ENCODE measurements at regions not wholly inside any gene's neighbourhood (a gene's known extent, or its start where the extent isn't known, plus 50 kb on each side); places are given as distances from the start of the nearest gene placed in this dataset.

- Histone ChIP-seq H3K56ac (replicated peaks; ENCODE audit: insufficient read length, low read depth, low read length) (no peak overlapping the region), H2BK20ac (ENCODE audit: low read length) (no peak overlapping the region), H2BK12ac (ENCODE audit: low read depth, low read length) (no peak overlapping the region), H2BK120ac (replicated peaks; ENCODE audit: low read depth, low read length) (no peak overlapping the region), H3K18ac (ENCODE audit: extremely low read depth, low read length) (no peak overlapping the region), H3K79me1 (ENCODE audit: low read depth, low read length) (no peaks in the 10 kb centered on the region), H3K36me3 (ENCODE audit: control insufficient read depth in 2 of 4, insufficient read depth in 4 of 4, low read length in 3 of 4) (no peaks in the 10 kb centered on the region), H3K9me3 (ENCODE audit: insufficient read depth in 2 of 2, low read depth in 1 of 2, low read length in 1 of 2) (no peaks in the 10 kb centered on the region), H4K8ac (ENCODE audit: extremely low read depth, insufficient read depth, low read length) (no peak overlapping the region), H3K4ac (replicated peaks; ENCODE audit: insufficient read length, low read depth, low read length) (no peak overlapping the region), H2BK15ac (ENCODE audit: low read length) (no peak overlapping the region), H3K23me2 (ENCODE audit: low read depth, low read length) (no peaks in the 10 kb centered on the region), H3K14ac (ENCODE audit: insufficient read length) (no peak overlapping the region), H4K5ac (ENCODE audit: insufficient read length, low read depth, low read length) (no peak overlapping the region), H4K91ac (replicated peaks; ENCODE audit: insufficient read length, low read length) (no peak overlapping the region), H2BK5ac (ENCODE audit: low read depth, low read length) (no peak overlapping the region), H3K9ac (replicated peaks in 1 of 4; ENCODE audit: extremely low read depth in 1 of 4, low read depth in 3 of 4, low read length in 3 of 4) (no peak overlapping the region), H3K4me1 (replicated peaks in 1 of 4; ENCODE audit: control insufficient read depth in 3 of 4, insufficient read depth in 4 of 4, low read length in 3 of 4) (no peaks in the 10 kb centered on the region), H2AFZ (ENCODE audit: low read length) (no peak overlapping the region), H4K20me1 (replicated peaks in 1 of 2; ENCODE audit: control insufficient read depth in 1 of 2, insufficient read depth in 2 of 2, low read length in 2 of 2) (peaks cover 0 to 5% of the 10 kb centered on the region in 2 experiments), H3K23ac (ENCODE audit: insufficient read length) (no peak overlapping the region), H3K4me2 (ENCODE audit: insufficient read depth in 1 of 2, low read depth in 2 of 2, low read length in 2 of 2) (no peak overlapping the region), H3K27me3 (replicated peaks in 1 of 4; ENCODE audit: control insufficient read depth in 3 of 4, extremely low read depth in 1 of 4, insufficient read depth in 3 of 4, low read length in 3 of 4) (no peaks in the 10 kb centered on the region; a peak in 1 of 7 replicates), H3K27ac (ENCODE audit: low read depth, low read length) (no peak overlapping the region), H3K4me3 (ENCODE audit: extremely low read depth in 1 of 4, insufficient read depth in 2 of 4, low read depth in 3 of 4, low read length in 4 of 4) (no peak overlapping the region), H3K79me2 (ENCODE audit: control insufficient read depth in 1 of 2, insufficient read depth in 2 of 2, low read length in 2 of 2) (no peaks in the 10 kb centered on the region), H2AK5ac (ENCODE audit: low read depth, low read length) (no peak overlapping the region)
- TF ChIP-seq PHF8 (conservative IDR thresholded peaks at IDR 0.05; ENCODE audit: low read depth, low read length) (no peak), ASH2L (IDR thresholded peaks at IDR 0.05; ENCODE audit: low read length) (no peak), BRCA1 (IDR thresholded peaks at IDR 0.05; ENCODE audit: low read depth, low read length) (no peak), KDM1A (IDR thresholded peaks at IDR 0.05; ENCODE audit: borderline replicate concordance, low read length) (no peak), TEAD4 (IDR thresholded peaks at IDR 0.05; ENCODE audit: low read depth, low read length) (no peak), TCF12 (IDR thresholded peaks at IDR 0.05; ENCODE audit: low read depth, low read length) (no peak), POLR2A (IDR thresholded peaks at IDR 0.05; ENCODE audit: control extremely low read depth in 1 of 2, low read depth in 2 of 2, low read length in 2 of 2) (no peak), SRF (IDR thresholded peaks at IDR 0.05; ENCODE audit: low read depth, low read length) (no peak)
- 89% methylated on average over 3 of the region's 3 CpGs; no CpG with 5 or more reads in 1 of the 2 experiments for WGBS, 2 experiments (ENCODE audit: extremely low coverage in 1 of 2, insufficient coverage in 1 of 2, insufficient read length in 1 of 2, insufficient replicate concordance in 2 of 2, low coverage in 1 of 2, low lambda C conversion rate in 2 of 2, missing lambda C conversion rate in 1 of 2)
- POLR2A ChIA-PET (ENCODE audit: partially characterized antibody): no interaction called here
- DNase-seq (ENCODE audit: low read depth in 1 of 2, low spot score in 2 of 2) (no peak), FAIRE-seq (no peak)
- CTCF ChIA-PET (ENCODE audit: partially characterized antibody): interaction anchor here (1.3 to 1.8 kb wide), 2 partner anchors 13 to 19 kb away, joined by 3 to 5 read pairs; no protein-coding TSS in a partner anchor
Measured at GRCh38 chr12:123051556-123051955, 71.1 kb downstream of the ARL6IP4 start.
